ENCODE measurements at regions not wholly inside any gene's neighbourhood (a gene's known extent, or its start where the extent isn't known, plus 50 kb on each side); places are given as distances from the start of the nearest gene placed in this dataset.

DNA sequence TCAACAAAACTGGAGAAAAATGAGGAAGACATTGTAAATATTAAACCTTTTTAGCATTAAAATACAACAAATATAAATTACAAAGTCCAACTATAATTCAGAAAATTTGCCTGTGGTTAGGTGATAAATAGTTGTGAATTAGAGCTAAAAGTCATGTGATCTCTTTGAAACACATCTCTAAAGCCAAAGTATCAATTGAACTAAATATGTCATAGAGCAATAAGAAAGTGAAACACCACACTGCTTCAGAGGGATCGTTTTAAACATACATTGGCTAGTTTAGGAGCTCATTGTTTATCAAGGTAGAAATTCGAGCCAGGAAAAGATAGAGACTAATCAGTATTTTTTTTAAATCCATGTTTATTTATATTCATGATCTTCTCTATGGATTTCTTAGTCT lies 606.3 kb upstream of the ITGA1 start:
- no peak for DNase-seq

DNA sequence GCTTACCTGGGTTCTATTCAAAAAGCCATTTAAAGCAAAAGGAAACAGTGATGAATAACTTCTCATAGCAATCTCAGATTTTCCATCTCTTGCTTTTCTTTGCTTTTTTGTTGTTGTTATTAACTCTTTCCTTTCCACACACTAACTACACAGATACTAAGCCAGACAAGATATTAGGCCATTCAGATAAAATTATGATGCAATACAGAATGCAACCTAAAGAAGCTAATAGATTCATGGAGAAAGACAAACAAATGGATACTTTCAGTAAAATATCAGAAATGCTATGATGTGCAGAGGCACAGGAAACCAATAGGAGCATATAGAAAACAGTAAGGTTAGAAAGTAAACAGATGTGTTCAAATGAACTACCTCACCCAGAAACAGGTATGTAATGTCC lies 597.0 kb upstream of the ITGA1 start:
- no peak for DNase-seq

- no peak for DNase-seq
These were observed 587.9 kb upstream of the ITGA1 start for GRCh38 chr5:52199833-52200232.

- no peak for DNase-seq
These were observed 585.5 kb upstream of the ITGA1 start for GRCh38 chr5:52202256-52202655.

DNA sequence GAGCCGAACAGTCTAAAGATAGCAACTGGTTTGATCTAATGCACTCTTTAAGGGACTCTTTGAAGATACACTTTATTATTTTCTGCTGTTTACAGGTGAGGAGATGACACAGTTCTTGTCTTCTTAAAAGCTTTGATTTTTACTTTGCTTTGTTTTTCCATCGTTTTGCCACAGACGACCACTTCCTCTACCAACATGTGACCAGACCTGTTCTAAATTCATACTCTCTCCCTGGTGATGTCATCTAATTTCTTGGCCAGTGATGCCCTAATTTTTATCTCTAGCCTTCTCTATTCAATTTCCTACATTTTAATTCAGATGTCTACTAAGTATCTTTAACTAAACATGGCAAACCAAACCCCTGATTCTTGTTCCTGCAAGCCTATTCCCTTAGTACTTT lies 583.4 kb upstream of the ITGA1 start:
- DNase-seq = no peak
